Activated naive CD8-positive, alpha-beta T cell treated with anti-CD3 and anti-CD28 coated beads for 36 hours (primary cell): ENCODE measurements at regions not wholly inside any gene's neighbourhood (a gene's known extent, or its start where the extent isn't known, plus 50 kb on each side); places are given as distances from the start of the nearest gene placed in this dataset.
"Not testable (repeated sequence)": the region's sequence is repeated elsewhere in the genome, so short reads cannot be mapped to it uniquely, and the experiment has no call there.

Experiments used
- DNase-seq: peaks from one replicate; pipeline ENCODE4 v3.0.0; 2021
- H3K27ac Mint-ChIP-seq: one replicate; pipeline ENCODE4 v1.8.0; 2022; ENCODE audit warnings: mild to moderate bottlenecking, moderate library complexity, mixed read lengths
- H3K27me3 Mint-ChIP-seq: one replicate; pipeline ENCODE4 v1.8.0; 2022; ENCODE audit warnings: mild to moderate bottlenecking, mixed read lengths
- H3K36me3 Mint-ChIP-seq: one replicate; pipeline ENCODE4 v1.8.0; 2021; ENCODE audit warnings: mild to moderate bottlenecking, mixed read lengths
- H3K4me1 Mint-ChIP-seq: one replicate; pipeline ENCODE4 v1.8.0; 2021; ENCODE audit warnings: mixed read lengths
- H3K4me3 Mint-ChIP-seq: one replicate; pipeline ENCODE4 v1.8.0; 2022; ENCODE audit warnings: mild to moderate bottlenecking, moderate library complexity, mixed read lengths
- H3K9me3 Mint-ChIP-seq: one replicate; pipeline ENCODE4 v1.8.0; 2022; ENCODE audit warnings: mixed read lengths

- DNase-seq: no peak
- Mint-ChIP-seq H3K36me3 (no peaks in the 10 kb centered on the region), H3K27ac (no peak overlapping the region), H3K4me1 (no peaks in the 10 kb centered on the region), H3K9me3 (peaks cover 8% of the 10 kb centered on the region), H3K4me3 (no peak overlapping the region), H3K27me3 (no peaks in the 10 kb centered on the region)
Measured at GRCh38 chr2:123453046-123453700, 571.9 kb upstream of the CNTNAP5 start.

GRCh38 chr2:123453772-123454171 lies 571.3 kb upstream of the CNTNAP5 start:
- H3K36me3 Mint-ChIP-seq: no peaks in the 10 kb centered on the region
- no peak overlapping the region for H3K4me3 Mint-ChIP-seq
- H3K4me1 Mint-ChIP-seq: no peaks in the 10 kb centered on the region
- no peak for DNase-seq
- no peaks in the 10 kb centered on the region for H3K27me3 Mint-ChIP-seq
- peaks cover 7% of the 10 kb centered on the region for H3K9me3 Mint-ChIP-seq
- no peak overlapping the region for H3K27ac Mint-ChIP-seq

GRCh38 chr2:123455234-123455633 lies 569.9 kb upstream of the CNTNAP5 start:
- not testable (repeated sequence) for H3K27ac Mint-ChIP-seq, H3K4me3 Mint-ChIP-seq, H3K4me1 Mint-ChIP-seq, H3K9me3 Mint-ChIP-seq, H3K27me3 Mint-ChIP-seq, DNase-seq, H3K36me3 Mint-ChIP-seq

- Mint-ChIP-seq H3K27ac (no peak overlapping the region), H3K4me1 (no peaks in the 10 kb centered on the region), H3K4me3 (no peak overlapping the region), H3K36me3 (no peaks in the 10 kb centered on the region), H3K9me3 (peaks cover 7% of the 10 kb centered on the region), H3K27me3 (no peaks in the 10 kb centered on the region)
- DNase-seq: no peak
Measured at GRCh38 chr2:123456416-123456815, 568.7 kb upstream of the CNTNAP5 start.

GRCh38 chr2:123463886-123464285 lies 561.2 kb upstream of the CNTNAP5 start:
- no peaks in the 10 kb centered on the region for H3K4me1 Mint-ChIP-seq
- no peak overlapping the region for H3K4me3 Mint-ChIP-seq
- H3K27me3 Mint-ChIP-seq: no peaks in the 10 kb centered on the region
- H3K36me3 Mint-ChIP-seq: no peaks in the 10 kb centered on the region
- peaks cover 2% of the 10 kb centered on the region for H3K9me3 Mint-ChIP-seq
- H3K27ac Mint-ChIP-seq: no peak overlapping the region
- DNase-seq: no peak

GRCh38 chr2:123468071-123468470 lies 557.0 kb upstream of the CNTNAP5 start:
- no peak for DNase-seq
- H3K27ac Mint-ChIP-seq: no peak overlapping the region
- no peaks in the 10 kb centered on the region for H3K27me3 Mint-ChIP-seq
- no peaks in the 10 kb centered on the region for H3K4me1 Mint-ChIP-seq
- no peaks in the 10 kb centered on the region for H3K36me3 Mint-ChIP-seq
- H3K4me3 Mint-ChIP-seq: no peak overlapping the region
- peaks cover 4% of the 10 kb centered on the region for H3K9me3 Mint-ChIP-seq

GRCh38 chr2:123481406-123481805 lies 543.7 kb upstream of the CNTNAP5 start:
- Mint-ChIP-seq H3K27me3 (no peaks in the 10 kb centered on the region), H3K36me3 (no peaks in the 10 kb centered on the region), H3K4me1 (no peaks in the 10 kb centered on the region)

GRCh38 chr2:123485056-123485455 lies 540.0 kb upstream of the CNTNAP5 start:
- no peaks in the 10 kb centered on the region for H3K27me3 Mint-ChIP-seq
- H3K4me3 Mint-ChIP-seq: no peak overlapping the region
- DNase-seq: no peak
- H3K9me3 Mint-ChIP-seq: peaks cover 2% of the 10 kb centered on the region
- H3K4me1 Mint-ChIP-seq: no peaks in the 10 kb centered on the region
- no peak overlapping the region for H3K27ac Mint-ChIP-seq
- no peaks in the 10 kb centered on the region for H3K36me3 Mint-ChIP-seq

More at GRCh38 chr2:123481406-123481805, 543.7 kb upstream of the CNTNAP5 start:
- Mint-ChIP-seq H3K4me3 (no peak overlapping the region), H3K27ac (no peak overlapping the region), H3K9me3 (peaks cover 4% of the 10 kb centered on the region)
- DNase-seq: no peak

- Mint-ChIP-seq H3K4me3 (no peak overlapping the region), H3K4me1 (no peaks in the 10 kb centered on the region), H3K36me3 (no peaks in the 10 kb centered on the region), H3K27me3 (no peaks in the 10 kb centered on the region), H3K27ac (no peak overlapping the region), H3K9me3 (peaks cover 5% of the 10 kb centered on the region)
- no peak for DNase-seq
Measured at GRCh38 chr2:123493687-123494086, 531.4 kb upstream of the CNTNAP5 start.

GRCh38 chr2:123495241-123495640 lies 529.8 kb upstream of the CNTNAP5 start:
- Mint-ChIP-seq H3K4me3 (no peak overlapping the region), H3K27ac (no peak overlapping the region), H3K4me1 (no peaks in the 10 kb centered on the region), H3K27me3 (no peaks in the 10 kb centered on the region), H3K9me3 (peaks cover 5% of the 10 kb centered on the region), H3K36me3 (no peaks in the 10 kb centered on the region)
- no peak for DNase-seq

- H3K36me3 Mint-ChIP-seq: no peaks in the 10 kb centered on the region
- no peak overlapping the region for H3K4me3 Mint-ChIP-seq
- no peaks in the 10 kb centered on the region for H3K27me3 Mint-ChIP-seq
- DNase-seq: no peak
- no peaks in the 10 kb centered on the region for H3K4me1 Mint-ChIP-seq
- no peak overlapping the region for H3K27ac Mint-ChIP-seq
- H3K9me3 Mint-ChIP-seq: no peaks in the 10 kb centered on the region
Measured at GRCh38 chr2:123500346-123500745, 524.7 kb upstream of the CNTNAP5 start.

- Mint-ChIP-seq H3K4me3 (no peak overlapping the region), H3K27ac (no peak overlapping the region)
Measured at GRCh38 chr2:123500988-123501387, 524.1 kb upstream of the CNTNAP5 start.

GRCh38 chr2:123502931-123503330 lies 522.2 kb upstream of the CNTNAP5 start:
- H3K27me3 Mint-ChIP-seq: no peaks in the 10 kb centered on the region
- H3K9me3 Mint-ChIP-seq: no peaks in the 10 kb centered on the region
- H3K4me3 Mint-ChIP-seq: no peak overlapping the region
- H3K4me1 Mint-ChIP-seq: no peaks in the 10 kb centered on the region
- H3K27ac Mint-ChIP-seq: no peak overlapping the region
- no peaks in the 10 kb centered on the region for H3K36me3 Mint-ChIP-seq
- no peak for DNase-seq

More at GRCh38 chr2:123500988-123501387, 524.1 kb upstream of the CNTNAP5 start:
- no peaks in the 10 kb centered on the region for H3K9me3 Mint-ChIP-seq
- DNase-seq: no peak
- no peaks in the 10 kb centered on the region for H3K4me1 Mint-ChIP-seq
- H3K36me3 Mint-ChIP-seq: no peaks in the 10 kb centered on the region
- H3K27me3 Mint-ChIP-seq: no peaks in the 10 kb centered on the region

- peaks cover 6% of the 10 kb centered on the region for H3K9me3 Mint-ChIP-seq
- H3K27me3 Mint-ChIP-seq: no peaks in the 10 kb centered on the region
- H3K36me3 Mint-ChIP-seq: no peaks in the 10 kb centered on the region
- H3K27ac Mint-ChIP-seq: no peak overlapping the region
- DNase-seq: no peak
- H3K4me1 Mint-ChIP-seq: no peaks in the 10 kb centered on the region
- no peak overlapping the region for H3K4me3 Mint-ChIP-seq
Measured at GRCh38 chr2:123512547-123512946, 512.5 kb upstream of the CNTNAP5 start.

- no peaks in the 10 kb centered on the region for H3K36me3 Mint-ChIP-seq
- H3K4me1 Mint-ChIP-seq: no peaks in the 10 kb centered on the region
- H3K9me3 Mint-ChIP-seq: peaks cover 6% of the 10 kb centered on the region
- no peak overlapping the region for H3K27ac Mint-ChIP-seq
- DNase-seq: no peak
- H3K4me3 Mint-ChIP-seq: no peak overlapping the region
- no peaks in the 10 kb centered on the region for H3K27me3 Mint-ChIP-seq
Measured at GRCh38 chr2:123513351-123513750, 511.7 kb upstream of the CNTNAP5 start.

GRCh38 chr2:123514613-123515207 lies 510.4 kb upstream of the CNTNAP5 start:
- Mint-ChIP-seq H3K36me3 (no peaks in the 10 kb centered on the region), H3K4me3 (no peak overlapping the region), H3K27me3 (no peaks in the 10 kb centered on the region), H3K4me1 (no peaks in the 10 kb centered on the region), H3K9me3 (peaks cover 6% of the 10 kb centered on the region), H3K27ac (no peak overlapping the region)
- DNase-seq: no peak
